GM19324 (cell line): ENCODE measurements at regions not wholly inside any gene's neighbourhood (a gene's known extent, or its start where the extent isn't known, plus 50 kb on each side); places are given as distances from the start of the nearest gene placed in this dataset.

Source experiments
- ATAC-seq: cut with Tn5 transposase; IDR thresholded peaks from one replicate; pipeline ENCODE4 v1.9.1; 2021; ENCODE audit warnings: mild to moderate bottlenecking, moderate library complexity; ENCODE audit not compliant: unreplicated experiment, low FRiP score

DNA sequence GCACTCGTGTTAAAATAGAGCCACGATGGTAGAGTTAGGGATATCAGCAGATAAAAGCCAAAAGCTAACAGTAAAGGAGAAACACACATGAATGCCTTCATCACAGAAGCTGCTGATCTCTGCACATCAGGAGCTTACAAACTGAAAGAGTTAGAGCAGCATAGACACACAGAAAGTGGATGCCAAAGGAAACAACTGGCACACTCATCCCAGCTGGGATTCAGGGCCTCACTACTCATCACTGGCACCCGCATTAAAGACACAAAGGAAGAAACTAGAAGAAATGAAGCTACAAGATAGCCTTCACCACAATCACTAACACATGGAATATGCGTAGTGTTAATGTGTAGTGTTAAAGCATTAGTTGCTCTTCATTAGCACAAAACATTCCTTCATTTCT lies 156.4 kb upstream of the TBL1X start:
- ATAC-seq, result no peak

DNA sequence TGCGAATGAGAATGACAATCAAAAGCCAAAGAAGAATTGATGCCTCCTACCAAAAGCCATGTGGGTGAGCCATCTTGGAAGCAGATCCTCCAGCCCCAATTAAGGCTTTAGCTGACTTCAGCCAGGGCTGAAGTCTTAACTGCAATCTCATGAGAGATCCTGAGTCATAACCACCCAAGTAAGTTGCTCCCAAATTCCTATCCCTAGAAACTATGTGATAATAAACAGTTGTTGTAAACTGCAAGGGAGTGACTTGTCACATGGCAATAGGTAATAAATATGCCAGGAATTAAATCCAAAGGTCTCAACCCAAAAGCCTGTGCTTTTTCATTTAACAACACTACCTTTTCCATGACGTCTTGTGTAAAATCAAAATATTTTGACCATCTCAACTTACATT lies 154.2 kb upstream of the TBL1X start:
- no peak for ATAC-seq

DNA sequence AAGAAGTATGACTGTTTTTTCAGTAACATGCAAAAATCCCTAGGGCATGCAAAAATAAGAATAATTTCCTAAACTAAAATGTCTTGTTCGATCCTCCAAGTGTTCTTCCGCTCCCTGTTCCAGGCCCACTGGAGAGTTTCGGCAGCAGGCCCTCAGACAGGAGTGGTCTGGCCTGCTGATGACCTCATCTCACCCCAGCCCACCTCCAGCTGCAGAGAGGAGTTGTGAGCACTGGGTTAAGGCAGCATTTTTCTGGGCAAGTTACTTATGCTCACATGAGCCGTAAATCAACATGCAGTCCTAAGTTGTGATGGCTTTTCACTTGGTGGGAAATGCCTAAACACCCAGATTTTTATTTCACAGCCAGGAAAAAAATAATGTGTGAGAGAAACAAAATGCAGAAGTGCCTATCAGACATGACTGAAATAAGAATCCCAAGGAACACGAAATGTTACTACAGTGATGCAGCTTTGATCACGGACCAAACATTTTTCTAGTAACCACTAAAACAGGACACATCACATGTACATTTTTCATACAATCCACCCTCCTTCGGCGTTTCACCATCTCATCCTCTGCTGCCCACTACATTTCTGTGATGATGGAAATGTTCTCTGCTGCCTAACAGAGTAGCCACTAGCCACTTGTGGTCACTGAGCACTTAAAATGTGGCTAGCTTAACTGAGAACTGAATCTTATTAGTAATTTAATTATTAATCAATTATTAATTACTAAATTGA lies 153.3 kb upstream of the TBL1X start:
- no peak for ATAC-seq

DNA sequence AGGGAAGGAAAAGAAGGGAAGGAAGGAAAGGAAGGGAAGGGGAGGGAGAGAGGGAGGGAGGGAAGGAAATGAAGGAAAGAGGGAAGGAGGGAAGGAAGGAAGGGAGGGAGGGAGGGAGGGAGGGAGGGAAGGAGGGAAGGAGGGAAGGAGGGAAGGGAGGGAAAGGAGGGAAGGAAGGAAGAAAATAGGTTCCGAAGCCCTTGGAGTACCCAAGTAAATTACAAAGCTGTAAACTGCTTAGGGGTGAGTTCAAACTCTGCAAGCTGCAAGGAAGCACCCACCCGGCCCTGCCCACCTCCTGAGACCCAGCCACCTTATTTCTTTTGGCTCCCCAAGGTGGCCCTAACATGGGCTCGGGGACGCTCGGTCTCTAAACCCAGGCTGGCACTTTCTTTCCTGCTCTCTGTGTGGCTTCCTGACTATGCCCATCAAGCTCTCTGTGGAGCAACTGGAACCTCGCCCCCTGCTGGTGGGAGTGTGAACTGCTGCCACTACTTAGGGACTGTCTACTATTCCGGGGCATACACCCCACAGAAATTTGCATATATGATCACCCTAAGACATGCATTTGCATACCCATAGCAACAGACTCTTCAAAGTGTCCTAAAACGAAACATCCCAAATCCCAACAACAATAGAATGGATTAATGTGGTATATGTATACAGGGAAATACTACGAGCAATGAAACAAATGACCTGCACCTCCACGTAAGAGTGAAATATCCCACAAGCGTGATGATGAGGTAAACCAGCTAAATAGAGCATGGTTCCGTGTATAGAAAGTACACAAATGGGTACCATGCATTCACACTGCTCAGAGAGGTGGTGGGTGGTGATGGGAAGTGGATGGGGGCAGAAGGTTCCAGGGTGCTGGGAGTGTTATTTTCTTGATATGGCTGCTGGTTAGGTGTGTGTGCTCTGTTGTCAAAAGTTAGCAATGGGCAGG lies 151.7 kb upstream of the TBL1X start:
- ATAC-seq, result peak; percentile 52

DNA sequence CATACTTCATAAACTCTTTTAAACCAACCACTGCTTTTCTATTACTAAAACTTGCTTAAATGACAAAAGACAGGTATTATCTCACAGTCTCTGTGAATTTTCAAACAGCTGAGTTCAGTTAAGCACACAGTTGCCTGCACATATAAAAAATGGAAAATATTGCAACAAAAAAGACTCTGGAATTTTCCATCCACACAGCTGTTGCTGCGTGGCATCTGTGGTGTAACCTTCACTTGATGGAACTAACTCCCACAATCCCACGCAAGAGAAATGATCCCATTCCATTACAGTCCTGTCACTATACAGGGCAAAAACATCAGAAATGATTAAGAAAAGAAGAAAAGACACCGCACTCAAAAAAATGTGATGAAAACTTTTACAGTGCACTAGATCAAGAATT lies 149.8 kb upstream of the TBL1X start:
- no peak for ATAC-seq

DNA sequence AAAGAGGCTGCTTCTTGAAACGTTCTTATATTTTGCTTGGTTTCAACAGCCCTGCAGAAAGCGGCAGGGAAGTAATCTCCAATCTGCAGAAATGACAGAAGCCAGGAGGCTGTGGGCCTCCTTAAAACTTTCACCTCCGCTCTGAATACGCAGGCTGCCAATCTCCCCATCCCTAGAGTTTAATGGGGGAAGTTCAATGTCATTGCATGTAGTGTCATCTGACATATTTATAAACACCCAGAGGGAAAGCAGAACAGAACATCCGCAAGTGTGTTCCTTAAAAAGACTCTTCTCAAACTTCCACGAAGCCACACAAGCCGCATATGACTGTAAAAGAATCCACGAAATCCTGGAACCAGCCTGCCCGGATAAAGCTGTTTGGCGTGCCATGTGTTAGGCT lies 148.8 kb upstream of the TBL1X start:
- no peak for ATAC-seq

DNA sequence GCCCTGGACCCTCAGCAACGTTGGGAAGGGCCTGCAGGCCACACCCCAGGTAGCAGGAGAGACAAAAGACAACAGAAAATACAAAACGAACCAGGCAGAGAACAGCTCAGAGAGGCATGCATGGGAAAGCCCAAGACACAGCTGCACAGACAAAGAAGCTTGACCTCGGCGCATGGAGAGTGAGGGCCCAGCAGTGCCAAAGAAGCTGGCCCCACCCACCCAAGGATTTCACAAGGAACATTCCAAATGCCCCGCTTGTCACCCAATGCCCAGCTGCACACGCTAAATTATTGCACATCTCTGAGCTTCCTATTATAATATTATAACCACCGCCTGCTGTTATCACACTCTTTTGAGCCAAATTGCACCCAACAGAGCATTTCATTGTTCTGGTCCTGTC lies 147.7 kb upstream of the TBL1X start:
- ATAC-seq, result no peak

DNA sequence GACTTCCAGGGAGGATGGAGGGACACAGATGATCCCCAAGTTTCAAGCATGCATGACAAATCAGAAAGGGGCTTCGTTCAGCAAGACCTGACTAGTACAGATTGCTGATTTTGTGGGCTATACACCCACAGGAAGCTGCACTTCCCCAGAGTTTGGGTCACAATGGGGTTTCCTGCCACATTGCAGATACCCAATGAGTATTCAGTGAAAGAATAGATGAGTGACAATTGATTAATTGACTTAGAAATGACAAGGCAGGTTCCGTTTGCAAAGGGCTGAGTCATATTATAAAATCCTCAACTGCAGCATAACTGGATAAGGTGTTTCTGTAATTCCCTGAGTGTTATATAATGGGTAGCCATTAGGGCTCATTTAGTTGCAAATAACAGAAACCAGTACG lies 146.6 kb upstream of the TBL1X start:
- ATAC-seq, result no peak

DNA sequence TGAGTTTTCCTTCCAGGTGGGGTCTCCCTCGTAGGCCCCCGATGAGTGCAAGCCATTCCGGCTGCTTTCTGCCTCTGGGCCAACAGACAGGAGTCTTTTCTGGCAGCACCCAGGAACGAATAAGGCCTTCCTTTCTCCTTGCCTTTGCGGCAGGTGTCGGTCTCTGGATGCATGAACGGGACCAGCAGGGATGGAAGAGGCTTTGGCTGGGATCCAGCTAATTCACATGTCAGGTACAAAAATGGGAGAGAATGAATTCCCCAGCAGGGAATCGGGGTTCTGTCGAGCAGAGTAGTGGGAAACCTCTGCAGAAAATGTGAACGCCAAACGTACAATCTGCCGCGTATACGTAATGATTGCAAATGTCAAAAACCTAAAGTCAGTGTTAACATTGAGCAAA lies 146.1 kb upstream of the TBL1X start:
- no peak for ATAC-seq

DNA sequence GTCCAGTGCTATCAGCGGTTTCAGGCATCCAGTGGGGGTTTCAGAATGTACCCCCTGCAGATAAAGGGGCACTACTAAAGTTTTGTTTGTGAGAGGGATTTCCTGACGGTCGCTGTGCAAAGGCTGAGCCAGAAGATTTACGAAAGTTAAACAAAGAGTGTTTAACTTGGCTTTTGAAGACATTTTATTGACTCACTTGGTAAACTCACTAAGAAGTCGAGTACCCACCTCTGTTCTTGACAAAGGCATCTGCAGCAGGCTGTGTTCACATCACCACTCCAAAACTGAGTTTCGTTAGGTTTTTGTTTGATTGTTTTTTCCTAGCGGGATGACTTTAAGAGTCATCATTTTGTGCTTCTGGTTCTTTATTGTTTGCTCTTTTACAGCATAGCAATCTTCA lies 143.9 kb upstream of the TBL1X start:
- ATAC-seq, result no peak

DNA sequence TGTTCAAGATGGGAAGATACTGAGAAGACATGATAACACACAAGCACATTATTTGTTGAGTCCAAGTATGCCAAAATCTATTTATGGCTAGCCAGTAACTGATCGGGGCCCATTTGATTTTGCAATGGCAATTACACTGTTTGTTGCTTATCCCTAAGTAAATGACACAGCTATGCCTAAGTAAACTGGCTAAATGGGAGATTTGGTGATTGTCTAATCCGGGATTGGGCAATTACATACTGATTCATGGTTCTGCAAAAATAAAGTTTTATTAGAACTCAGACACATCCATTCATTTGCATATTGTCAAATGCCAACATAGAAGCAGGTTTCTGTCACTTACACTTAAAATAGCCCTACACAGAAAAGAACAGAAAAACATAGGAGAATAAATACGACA lies 140.2 kb upstream of the TBL1X start:
- ATAC-seq, result no peak

DNA sequence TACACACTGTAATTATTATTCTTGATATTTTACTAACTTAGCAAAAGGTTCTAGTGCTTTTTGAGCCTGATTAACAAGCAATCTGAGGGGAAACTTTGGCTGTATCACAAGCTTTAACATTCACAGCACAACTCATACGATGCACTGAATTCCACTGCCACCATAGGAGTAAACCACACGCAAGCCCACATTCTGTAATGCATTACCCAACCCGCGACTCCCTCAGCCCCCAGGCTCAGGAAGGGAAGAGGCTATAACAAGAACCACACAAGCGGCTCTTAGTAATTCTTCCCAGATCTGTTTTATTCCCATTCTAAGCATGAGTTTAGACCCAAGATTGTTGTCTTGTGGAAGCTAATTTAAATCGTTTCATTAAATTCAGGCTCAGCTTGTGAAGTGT lies 138.5 kb upstream of the TBL1X start:
- ATAC-seq, result no peak

DNA sequence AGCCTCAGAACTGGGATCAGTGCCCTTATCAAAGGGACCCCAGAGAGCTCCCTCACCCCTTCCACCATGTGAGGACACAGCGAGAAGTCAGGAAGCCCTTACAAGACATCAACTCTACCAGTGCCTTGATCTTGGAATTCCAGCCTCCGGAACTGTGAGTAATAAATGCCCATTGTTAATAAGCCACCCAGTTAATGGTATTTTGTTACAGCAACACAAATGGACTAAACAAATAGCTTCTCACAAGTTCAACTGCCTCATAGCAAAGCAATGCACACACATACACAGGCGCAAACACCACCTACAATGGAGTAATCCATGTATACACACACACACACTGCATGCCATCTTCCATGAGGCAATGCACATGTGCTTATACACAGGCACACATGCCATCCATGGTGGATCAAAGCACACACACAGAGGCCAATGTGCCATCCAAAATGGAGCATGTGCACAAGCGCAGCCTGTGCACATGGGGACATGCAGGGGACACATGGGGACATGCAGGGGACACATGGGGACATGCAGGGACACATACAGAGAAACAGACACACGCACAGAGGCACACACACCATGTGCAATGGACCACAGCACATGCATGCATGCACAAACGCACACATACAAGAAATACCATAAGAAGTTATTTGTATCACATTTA lies 137.6 kb upstream of the TBL1X start:
- no peak for ATAC-seq

DNA sequence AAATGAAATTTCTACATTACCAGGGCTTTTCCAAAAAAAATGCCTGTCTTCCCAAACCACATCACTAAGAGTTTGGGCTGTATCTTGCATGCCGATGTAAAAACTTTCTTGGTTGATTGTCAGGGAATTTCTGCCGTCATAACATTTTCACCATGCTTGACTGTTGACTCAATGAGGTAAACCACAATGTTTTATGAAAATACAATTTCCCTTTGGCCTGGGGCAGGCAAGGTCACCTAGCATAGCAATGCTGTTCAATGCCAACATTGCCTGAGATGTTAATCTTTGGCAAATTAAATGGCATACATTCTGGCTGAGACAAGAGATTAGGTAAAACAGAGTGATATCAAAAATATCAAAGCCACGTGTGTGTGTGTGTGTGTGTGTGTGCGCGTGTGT lies 137.1 kb upstream of the TBL1X start:
- no peak for ATAC-seq

DNA sequence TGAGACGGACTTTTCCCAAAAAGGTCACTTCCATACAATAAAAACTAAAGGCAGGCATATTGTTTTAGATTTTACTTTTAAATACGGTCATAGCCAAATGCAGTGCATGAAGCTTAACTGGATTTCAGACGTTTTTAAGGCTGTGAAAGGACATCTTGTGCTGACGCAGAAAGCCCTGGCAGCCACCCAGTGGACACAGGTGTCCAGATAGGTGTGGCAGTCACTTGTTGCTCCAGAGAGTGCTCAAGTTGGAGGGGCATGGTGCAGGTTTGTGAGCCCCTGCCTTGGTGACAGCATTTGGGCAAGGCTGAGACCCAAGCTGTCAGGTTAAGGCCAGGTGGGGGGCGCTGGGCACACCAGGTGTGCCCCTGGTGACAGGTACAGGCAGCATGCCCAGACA lies 135.8 kb upstream of the TBL1X start:
- ATAC-seq, result no peak

DNA sequence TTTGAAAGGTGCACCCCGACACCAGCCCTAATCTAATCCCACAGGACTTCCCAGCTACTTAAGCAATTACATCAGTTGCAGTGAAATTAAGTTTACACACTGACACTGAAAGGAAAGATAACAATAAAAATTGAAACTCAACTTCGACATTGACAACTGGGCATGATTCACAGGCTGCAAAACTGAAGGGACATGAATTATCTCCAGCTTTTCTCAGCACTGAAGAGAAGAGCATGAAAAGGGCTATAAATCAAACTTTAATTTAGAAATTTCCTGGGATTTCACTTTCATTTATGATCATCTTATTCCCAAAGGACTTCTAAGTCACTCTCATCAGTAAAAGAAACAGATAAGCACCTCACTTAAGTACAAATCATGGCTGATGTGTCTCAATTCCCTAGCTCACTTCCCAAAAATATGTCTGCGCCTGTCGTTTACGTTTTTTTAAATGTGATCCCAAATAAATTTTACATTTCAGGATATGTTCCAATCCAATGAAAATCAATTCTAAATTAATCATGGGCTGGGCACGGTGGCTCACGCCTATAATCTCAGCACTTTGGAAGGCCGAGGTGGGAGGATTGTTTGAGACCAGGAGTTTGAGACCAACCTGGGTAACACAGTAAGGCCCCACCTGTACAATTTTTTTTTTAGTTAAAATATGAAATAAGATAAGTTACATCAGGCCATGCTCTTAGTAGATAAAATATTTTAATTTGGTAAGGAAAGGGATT lies 134.4 kb upstream of the TBL1X start:
- ATAC-seq, result no peak

DNA sequence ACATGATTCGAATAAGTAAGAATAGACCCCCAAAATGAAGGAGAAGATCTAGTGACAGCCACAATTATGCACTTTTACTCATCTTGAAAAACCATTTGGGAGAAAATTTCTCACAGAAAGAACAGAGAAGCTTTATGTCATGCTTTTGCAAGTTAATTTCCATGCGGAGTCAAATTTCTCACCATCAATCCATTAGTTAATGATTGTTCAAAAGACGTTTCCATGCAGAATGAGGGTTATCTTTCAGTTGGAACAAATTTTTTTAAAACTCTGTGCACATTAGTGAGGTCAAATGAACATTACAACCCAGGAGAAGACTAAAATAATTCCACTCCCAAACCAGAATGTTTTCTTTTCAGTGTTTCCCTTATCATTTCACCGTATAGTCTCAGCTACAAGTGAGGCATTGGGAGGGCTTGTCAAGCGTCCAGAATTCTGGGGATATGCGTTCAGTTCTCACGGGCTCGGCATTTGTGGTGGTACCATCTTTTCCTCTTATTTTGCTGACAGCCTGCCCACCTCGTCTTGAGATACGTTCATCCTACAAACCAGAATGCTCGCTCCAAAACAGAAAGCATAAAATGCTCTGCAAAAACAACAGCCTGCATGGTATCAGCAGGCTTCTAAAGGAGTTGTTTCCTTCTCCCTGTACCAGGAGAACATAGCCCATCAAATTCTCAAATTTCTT lies 130.8 kb upstream of the TBL1X start:
- ATAC-seq, result no peak

DNA sequence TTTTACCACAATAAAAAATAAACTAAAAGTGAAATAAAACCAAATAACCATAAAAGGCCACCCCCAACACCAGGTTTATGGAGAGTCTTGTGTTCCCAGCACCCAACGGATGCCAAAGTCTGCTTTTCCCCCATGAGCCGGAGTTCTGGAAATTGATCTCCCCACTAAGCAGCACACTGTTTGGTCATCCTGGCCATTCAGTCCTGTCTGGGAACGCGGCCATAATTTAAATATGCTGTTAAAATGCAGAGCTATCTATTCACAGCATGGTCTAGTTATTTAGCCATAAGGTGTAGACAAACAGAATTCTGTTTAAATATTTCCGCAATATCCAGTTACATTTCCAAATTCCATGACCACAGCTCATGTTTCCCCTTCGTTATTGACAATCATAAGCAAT lies 129.6 kb upstream of the TBL1X start:
- no peak for ATAC-seq

DNA sequence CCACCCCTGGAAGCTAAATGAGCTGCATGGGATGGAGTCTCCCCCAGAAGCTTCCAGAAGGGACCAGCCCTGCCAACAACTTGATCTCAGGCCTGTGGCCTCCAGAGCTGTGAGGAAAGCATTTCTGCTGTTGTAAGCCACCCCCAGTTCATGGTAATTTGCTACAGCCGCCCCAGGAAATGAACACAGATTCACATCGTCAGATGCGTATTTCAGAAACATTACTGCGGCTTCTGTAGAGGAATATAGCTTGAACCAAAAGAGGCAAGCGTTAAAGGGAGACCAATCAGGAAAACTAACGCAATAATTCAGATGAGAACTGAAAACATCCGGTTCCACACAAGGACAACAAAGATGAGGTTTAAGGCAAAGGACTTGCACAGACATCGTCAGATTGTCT lies 128.4 kb upstream of the TBL1X start:
- ATAC-seq, result no peak

DNA sequence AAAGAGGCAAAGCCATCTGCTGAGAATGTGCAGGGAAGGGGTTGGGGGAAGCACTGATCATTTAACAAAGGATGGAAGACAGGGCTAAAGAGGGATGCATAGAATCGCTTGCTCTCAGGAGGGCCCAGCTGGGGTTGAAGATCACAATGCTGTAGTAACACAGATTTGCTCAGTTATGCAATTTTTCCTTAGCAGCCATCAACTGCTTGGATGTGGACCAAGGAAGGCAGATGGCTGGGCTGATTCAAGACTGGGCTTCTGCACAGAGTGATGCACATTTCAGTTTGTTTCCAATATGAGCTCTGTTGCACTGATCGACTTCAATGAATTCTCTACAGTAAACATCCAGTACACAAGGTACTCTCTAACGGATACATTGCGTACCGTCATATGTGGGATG lies 127.8 kb upstream of the TBL1X start:
- ATAC-seq, result no peak
